GM19455 (cell line): ENCODE measurements at regions not wholly inside any gene's neighbourhood (a gene's known extent, or its start where the extent isn't known, plus 50 kb on each side); places are given as distances from the start of the nearest gene placed in this dataset.

Experiments
- ATAC-seq: cut with Tn5 transposase; IDR thresholded peaks from one replicate; pipeline ENCODE4 v1.9.1; 2021; ENCODE audit not compliant: unreplicated experiment

DNA sequence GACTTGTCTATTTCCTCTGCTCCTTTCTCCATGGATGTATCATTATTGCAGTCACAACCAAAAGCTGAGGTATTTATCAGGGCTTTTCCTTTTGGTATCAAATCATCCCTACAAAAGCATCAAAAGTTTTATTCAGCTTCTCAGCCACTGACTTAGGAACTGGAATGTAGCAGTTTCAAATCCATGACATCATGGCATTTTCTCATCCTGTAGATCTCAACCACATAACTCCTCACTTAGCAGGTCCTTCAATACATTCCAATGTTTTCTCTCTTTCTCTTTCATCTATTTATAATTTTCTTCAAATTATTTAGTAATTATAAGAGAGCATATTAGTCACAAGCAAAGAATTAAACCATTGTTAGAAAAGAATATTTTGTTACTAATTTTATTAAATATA is 537.4 kb upstream of the SORCS1 start:
- ATAC-seq: no peak

DNA sequence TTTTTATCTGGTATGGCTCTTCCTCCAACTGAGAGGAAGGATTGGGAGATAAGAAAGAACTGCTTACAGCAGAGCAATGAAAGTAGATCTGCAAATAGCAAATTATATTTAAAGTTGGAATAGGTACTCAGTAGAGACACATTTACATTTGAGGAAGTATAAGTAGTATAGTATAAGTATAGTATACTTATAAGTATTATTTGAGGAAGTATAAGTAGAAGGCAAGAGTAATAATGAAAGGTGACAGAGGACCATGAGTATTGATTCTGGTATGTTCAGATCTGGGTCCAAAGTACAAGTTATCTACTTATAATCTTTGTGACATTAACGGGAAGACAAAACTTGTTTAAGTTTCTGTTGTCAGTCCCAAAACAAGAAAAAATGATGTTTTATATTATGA is 527.6 kb upstream of the SORCS1 start:
- no peak for ATAC-seq

DNA sequence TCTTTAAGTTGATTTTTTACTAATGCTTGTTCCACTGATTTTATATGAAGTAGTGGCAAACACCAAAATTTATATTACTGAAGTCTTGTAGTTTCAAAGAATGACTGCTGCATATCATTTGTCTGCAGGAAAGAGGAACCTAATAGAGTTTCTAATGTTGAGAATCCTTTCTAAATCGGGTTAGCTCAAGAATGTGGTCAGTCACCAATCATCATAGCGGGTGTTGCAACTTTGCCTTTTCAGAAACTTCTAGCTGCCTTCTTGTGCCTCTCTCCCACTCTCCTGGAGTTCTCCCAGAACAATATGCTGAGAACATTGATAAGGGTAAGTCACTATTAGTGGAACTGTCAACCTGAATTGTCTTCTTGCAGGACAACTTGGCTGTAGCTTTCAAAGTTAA is 524.8 kb upstream of the SORCS1 start:
- ATAC-seq: no peak

DNA sequence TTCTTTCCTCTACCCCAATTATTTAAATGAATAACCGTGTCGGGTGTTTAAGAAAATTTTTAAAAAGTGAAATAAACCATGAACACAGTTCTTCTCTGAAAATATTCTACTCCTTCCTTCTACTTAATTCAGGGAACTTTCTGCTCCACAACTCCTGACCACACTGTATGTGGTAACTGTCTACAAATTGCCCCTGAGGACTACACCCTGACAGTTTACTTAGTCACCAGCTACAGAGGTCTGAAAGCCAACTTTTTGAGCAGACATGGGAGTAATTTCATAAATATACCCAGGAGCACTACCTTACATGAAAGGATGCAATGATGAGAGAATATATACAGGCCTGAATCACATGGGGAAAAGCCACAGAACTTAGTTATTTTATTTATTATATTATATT is 523.2 kb upstream of the SORCS1 start:
- ATAC-seq: no peak

DNA sequence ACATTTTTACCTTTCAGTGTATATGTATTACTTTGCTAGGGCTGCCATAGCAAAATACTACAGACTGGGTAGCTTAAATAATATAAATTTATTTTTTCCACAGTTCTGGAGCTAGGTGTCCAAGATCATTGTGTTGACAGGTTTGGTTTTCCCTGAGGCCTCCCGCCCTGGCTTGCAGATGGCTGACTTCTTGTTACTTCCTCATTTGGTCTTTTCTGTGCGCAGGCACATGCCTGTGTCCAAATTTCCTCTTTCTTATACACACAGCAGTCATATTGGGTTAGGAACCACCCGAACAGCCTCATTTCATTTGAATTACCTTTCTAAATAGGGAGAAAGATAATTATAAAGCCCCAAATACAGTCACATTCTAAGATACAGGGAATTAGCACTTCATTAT is 521.6 kb upstream of the SORCS1 start:
- ATAC-seq: no peak

DNA sequence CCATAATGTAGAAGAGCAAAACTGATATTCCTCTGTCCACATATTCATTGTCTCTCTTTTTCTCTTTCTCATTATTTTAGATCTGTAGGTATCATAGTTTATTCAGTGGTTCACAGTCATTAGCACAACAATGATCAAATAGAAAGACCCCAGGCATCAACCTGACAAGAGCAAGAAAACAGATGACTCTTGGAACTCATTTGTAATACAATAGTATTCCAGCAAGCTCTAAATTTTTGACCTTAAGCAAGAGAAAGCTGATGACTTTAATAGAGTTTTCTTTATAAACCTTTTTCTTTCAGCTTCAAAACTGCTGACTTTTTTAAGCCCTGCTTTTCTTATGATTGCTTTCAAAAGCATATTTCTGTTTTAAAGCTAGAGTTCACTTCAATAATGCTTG is 507.5 kb upstream of the SORCS1 start:
- no peak for ATAC-seq

DNA sequence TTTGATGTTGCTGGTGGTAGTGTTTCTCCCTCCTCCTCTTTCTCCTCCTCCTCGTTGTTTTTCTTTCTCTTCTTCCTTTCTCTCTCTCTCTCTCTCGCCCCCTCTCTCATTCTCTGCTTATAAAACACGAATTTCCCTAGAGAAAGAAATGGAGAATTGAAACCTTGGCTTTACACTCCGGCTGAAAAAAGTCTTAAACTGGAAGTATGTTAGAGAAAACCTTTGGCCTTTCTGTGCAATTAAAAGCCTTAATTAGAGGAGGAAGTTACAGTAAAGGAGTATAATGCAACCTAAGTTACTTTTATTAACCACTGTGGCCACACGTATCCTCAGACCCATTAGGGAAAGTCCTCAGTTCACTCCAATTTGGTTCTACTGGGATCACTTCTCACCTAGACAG is 501.7 kb upstream of the SORCS1 start:
- no peak for ATAC-seq

DNA sequence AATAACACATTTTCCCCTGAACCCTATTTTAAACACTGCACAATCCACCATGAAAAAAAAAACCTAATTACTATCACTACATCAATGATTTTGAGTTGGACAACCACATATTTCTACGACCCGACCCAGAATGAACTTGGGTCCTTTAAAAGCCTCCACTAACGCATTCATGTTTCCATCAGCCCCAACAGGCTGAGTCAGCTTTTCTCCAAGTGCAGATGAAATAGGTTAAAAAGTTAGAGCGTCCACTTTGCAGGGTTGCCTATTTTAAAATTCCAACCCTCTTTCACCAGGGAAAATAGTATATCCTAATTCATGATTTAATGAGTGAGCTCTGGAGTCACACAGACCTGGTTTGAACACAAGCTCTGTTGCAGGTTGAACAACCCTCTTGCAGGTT is 501.0 kb upstream of the SORCS1 start:
- no peak for ATAC-seq

DNA sequence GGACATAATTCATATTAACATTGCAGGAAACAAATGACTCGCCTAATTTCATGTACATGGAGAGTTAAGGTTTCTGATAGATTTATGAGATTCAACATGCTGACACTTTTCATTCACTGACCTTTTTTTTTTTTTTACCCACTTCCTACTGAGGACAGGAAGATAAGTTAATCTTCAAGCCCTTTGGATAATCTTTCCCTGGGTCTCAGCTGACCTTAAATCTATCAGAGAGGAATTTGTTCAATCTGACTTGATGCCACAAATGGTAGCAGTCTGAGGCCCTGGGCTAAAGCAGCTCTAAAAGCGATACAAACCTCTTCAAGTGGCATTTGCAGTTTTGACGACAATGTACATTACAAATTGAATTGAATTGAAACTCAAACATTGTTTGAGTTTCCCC is 493.3 kb upstream of the SORCS1 start:
- no peak for ATAC-seq

DNA sequence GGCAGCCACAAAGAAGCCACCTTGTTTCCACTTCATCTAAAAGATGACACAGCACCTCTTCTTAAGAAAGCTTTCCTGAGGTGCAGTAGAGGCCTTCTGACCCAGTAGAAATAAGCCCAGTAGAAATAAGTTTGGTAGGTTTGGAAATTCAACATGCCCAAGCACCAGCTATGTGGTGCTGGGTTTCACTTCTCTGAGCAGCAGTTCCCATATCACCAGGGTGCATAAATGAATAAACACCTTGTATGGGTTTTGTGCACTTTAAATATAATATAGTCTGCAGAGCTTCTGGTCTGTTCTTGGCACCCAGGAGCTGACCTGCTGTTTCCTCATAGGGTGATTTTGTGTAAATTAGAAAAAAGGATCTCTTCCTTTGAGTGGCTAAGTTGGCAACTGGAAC is 492.4 kb upstream of the SORCS1 start:
- no peak for ATAC-seq

DNA sequence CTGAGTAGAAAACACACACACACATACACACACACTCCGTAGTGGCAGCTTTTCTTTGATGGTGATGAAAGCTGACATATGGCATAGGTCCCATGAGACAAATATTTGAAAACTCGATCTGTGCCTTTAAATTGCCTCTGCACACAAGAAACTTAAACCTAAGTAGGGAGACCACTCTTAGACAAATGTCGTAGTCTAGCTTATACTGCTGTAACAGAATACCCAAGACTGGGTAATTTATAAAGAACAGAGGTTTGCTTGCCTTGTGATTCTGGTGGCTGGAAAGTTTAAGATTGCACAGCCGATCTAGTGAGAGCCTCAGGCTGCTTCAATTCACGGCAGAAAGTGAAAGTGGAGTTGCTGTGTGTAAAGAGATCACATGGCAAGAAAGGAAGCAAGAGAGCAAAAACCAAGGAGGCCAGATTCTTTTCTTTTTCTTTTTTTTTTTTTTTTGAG is 489.4 kb upstream of the SORCS1 start:
- ATAC-seq: peak; percentile 59

DNA sequence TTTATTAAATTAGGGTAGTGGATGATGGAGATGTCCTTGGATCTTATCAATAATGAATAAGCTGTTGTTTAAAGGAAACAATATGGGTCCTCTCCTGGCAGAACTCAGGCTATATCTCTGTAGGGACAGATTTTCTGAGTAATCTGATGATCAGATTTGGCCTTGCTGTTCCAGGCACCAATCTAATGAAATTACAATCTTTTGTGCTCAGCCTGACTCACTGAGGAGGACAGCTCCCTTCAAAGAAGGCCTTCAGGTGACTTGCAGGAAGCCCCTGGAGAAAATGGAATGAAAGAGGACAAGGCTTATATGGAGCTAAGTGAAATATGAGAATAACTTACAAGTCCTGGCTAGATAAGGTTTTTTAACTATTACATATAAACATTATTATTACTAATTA is 486.4 kb upstream of the SORCS1 start:
- no peak for ATAC-seq

DNA sequence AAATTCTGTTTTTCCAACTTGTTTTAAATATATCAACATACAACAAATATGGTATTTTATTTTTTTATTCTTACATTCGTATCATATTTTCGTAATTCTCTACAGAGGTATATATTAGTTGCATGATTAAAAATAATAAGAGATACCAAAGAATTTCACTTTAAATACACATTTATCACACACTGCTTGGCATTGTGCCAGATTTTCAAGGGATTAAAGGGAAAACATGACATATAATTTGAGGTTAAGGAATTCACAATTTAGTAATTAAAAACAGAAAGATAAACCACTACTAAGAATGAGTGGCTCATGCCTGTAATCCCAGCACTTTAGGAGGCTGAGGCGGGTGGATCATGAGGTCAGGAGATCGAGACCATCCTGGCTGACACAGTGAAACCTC is 484.7 kb upstream of the SORCS1 start:
- ATAC-seq: no peak

DNA sequence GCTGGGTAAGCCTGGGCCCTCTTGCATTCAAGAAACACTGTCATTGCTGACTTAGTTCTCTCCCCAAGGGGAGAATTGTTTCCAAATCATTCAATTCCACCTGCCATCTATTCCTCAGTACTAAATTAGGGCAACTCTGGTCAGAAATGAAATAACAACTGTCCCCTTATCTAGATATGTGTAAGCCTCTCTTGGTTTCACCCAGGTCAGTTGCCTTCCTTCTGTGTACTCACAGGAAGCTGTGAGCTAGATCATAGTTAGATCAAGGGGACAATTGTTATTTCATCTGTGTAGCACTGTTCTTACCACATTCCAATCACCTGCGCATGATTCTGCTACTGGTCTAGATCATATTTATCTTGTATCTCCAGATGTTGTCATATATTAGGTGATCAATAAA is 483.0 kb upstream of the SORCS1 start:
- ATAC-seq: no peak

DNA sequence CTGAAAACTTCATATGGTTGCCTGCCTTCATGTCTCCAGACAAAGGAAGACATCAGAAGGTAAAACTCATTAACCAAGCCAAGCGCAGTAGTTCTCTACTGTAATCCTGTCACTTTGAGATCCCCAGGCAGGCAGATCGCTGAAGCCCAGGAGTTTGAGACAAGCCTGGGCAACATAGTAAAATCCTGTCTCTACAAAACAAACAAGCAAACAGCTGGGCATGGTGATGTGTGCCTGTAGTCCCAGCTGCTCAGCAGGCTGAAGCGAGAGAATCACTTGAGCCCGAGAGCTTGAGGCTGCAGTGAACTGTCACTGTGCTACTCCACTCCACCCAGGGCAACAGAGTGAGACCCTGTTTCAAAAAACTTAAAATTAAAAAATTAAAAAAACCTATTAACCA is 467.4 kb upstream of the SORCS1 start:
- ATAC-seq: no peak

DNA sequence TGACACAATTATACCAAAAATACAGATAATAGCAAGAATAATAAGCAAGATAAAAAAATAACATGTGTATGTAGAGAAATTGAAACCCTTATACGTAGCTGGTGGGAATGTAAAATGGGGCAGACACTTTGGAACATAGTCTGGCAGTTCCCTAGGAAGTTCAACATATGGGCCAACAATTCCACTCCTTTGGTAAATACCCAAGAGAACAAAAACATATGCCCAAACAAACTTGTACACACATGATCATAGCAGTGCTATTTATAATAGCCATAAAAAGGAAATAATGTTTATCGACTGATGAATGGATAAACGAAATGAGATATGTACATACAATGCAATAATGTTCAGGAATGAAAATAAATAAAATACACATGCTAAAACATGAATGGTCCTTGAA is 462.4 kb upstream of the SORCS1 start:
- no peak for ATAC-seq

DNA sequence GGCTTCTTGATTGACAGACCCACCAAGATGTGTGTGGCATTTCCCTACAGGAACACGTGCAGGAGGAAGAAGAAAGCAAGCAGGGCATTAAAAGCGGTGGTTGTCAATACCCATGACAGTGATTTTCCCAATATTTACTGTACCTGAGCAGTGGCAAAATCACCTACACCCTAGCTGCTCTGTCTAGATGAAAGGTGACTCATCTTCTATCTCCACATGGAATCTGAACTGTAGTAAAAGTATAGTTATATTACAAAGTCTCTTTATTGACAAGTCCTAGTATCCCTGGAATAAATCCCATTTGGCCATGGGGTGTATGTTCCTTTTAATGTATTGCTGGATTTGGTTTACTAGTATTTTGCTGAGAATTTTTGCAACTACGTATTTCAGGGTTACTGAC is 458.8 kb upstream of the SORCS1 start:
- ATAC-seq: no peak

DNA sequence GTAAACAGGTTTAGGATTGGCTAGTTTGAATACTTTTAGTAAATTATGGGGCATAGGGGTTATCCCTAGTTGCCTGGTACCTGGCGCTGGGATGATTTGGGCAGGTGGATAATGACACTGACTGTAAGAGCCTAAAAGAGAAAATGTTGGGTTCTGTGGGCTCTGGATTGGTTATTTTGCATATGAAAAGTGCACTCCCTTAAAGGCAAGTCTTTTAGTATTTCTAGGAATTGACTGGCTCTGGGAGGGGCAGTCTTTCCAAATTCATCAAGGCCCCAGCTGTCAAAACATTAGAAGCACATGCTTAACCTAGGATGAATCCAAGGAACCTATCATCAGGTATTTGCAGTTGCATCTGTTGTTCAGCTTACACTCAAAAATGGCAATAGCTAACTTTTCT is 454.6 kb upstream of the SORCS1 start:
- no peak for ATAC-seq

DNA sequence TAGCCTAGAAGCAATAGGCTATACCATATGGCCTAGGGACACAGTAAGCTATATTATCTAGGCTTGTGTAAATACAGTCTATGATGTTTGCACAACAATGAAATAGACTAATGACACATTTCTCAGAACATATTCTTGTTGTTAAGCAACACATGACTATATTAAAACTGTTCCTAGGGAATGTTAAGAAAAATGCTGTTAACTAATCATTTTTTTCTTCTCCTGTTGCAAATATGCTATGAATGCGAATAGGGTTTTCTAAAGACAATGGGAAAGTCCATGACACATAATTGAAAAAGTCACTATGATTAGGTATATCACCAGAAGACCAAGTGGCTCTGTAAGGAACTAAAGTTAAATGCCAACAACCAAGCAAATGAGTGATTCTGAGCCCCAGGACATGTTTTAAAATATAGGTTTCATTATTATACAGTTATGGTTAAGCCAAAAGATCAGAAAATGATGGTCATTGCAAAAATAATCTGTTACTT is 454.0 kb upstream of the SORCS1 start:
- ATAC-seq: no peak

DNA sequence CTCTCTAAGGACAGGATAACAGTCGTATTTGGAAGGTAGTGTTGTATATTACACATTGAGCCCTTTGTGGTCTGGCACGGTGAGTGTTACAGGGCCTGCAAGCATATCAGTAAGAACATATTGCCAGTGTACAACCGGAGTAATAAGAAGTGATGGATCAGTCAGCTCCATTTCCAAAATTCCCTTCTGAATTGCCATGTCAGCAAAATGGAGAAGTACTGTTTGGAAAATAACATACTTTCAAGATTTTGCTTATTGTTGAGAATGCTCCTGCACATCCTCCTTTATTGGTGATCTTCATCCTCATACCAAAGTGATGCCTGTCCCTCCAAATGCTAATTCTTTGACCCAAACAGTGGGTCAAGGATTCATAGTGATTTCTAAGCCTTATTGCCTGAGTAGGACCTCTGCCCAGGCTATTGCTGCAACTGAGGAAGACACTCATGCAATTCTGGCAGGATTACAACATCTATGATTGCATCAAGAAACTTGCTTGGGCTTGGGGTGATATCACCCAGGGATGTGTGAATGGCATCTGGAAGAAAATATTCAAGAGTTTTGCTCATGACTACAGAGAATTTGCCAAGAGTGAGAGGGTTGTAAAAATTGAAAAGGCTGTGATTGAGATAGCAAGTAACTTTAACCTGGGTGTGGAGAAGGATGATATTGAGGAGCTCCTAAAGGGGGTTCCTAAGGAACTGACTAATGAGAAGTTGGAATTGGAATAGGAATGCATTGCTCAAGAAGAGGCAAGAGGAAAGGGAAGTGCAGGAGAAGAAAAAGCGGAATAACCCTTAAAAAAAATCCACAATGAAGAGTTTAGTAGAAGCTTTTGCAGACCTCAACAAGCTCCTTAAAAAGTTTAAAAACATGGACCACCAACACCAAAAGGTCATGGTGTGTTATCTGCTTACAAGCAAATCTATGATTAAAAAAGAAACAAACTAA is 452.2 kb upstream of the SORCS1 start:
- ATAC-seq: no peak

DNA sequence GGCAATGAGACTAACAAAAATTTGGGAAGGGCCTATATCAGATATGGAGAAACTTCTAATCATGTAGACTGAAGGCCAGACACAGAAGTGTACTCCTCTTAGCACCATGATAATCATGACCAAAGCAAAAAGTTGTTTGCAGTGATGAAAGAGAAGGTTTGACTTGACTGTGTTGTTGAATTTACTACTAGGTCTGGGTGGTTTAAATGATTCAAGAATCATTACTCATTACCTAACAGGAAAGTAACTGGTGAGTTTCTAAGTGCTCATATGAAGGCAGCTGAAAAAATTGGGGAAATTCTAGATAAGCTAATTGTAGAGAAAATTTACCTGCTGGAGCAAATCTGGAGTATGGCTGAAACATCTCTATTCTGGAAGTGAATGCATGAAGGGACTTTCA is 451.5 kb upstream of the SORCS1 start:
- no peak for ATAC-seq

DNA sequence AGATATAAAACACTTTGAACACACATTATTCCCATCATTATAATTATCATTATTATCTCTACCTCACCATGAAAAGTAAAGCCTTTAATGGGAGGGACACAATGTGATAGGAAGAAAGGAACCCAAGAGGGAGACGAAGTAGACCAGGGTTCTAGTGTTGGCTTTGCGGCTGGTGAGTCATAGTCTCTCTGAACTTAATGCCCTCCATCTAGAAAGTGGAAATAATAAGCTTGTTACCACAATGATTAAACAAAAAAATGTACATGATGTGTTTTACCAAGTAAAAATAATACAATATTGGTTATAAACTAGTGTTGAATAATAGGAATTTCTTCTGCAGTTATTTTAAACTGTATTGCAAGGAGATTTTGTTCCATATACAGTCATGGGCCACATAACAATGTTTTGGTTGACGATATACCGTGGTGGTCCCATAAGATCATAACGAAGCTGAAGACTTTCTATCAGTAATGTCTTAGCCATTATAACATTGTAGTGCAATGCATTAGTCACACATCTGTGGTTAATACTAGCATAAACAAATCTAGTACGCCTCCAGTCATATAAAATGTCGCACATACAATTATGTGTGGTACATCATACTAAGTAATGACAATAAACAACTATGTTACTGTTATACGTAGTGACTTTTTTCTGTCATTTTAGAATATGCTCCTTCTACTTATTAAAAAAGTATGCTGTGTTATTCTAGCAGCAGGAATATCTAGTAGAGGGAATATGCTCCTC is 450.6 kb upstream of the SORCS1 start:
- ATAC-seq: no peak
